HG03439 (cell line): ENCODE measurements at regions not wholly inside any gene's neighbourhood (a gene's known extent, or its start where the extent isn't known, plus 50 kb on each side); places are given as distances from the start of the nearest gene placed in this dataset.
A peak's percentile ranks its signal among the peaks of the same experiment; 100 is the strongest.

Experiments used
- ATAC-seq: cut with Tn5 transposase; IDR thresholded peaks from one replicate; pipeline ENCODE4 v1.9.1; 2021; ENCODE audit warnings: mild to moderate bottlenecking, moderate library complexity; ENCODE audit not compliant: unreplicated experiment

- ATAC-seq: peak; percentile 68
Measured at GRCh38 chr12:4857472-4858291, 52.0 kb upstream of the KCNA1 start.

- ATAC-seq: no peak
Measured at GRCh38 chr12:4858386-4858785, 51.3 kb upstream of the KCNA1 start.

- no peak for ATAC-seq
Measured at GRCh38 chr12:4859478-4860210, 50.1 kb upstream of the KCNA1 start.
